Gastrocnemius medialis (tissue), 4 donors: ENCODE measurements at regions not wholly inside any gene's neighbourhood (a gene's known extent, or its start where the extent isn't known, plus 50 kb on each side); places are given as distances from the start of the nearest gene placed in this dataset.

Experiments used
- POLR2A ChIP-seq, 2 donors: fragments of 450-650 bp; IDR thresholded peaks; one replicate each; pipeline ENCODE4 v1.6.1; 2017; ENCODE audit warnings: antibody characterized with exemption in 2 of 2, mild to moderate bottlenecking in 2 of 2, moderate library complexity in 2 of 2
- TF ChIP-seq, protein P1 (sequence below), 5 experiments: fragments of 450-650 bp in 3 of 5; fragments of 200-600 bp in 2 of 5; sonication (generic) in 2 of 5; IDR thresholded peaks in 4 of 5; conservative IDR thresholded peaks in 1 of 5; 1 replicate in 4 of 5; 2 replicates in 1 of 5; pipeline ENCODE4 v1.5.1; 2016 to 2019; ENCODE audit warnings: antibody characterized with exemption in 5 of 5, mild to moderate bottlenecking in 3 of 5, moderate library complexity in 3 of 5

DNA sequence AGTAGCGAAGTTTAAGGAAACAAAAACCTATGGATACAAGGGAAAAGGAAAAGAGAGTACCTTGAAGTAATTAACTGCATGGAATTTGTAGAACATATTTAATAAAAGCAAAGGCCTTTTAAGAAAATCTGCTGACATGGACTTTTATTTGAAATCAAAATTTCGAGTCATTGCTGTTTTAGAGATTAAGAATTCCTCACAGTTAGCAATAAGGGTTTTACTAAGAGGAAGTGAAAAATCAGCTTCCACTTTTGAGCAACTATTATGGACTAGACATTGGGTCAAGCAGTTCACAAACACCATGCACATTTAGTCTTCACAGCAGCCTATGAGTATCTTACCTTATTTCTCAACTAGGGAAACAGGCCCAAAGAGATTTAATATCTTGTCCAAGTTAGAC, 876.3 kb downstream of the BCL11A start:
- TF ChIP-seq, protein P1, sequence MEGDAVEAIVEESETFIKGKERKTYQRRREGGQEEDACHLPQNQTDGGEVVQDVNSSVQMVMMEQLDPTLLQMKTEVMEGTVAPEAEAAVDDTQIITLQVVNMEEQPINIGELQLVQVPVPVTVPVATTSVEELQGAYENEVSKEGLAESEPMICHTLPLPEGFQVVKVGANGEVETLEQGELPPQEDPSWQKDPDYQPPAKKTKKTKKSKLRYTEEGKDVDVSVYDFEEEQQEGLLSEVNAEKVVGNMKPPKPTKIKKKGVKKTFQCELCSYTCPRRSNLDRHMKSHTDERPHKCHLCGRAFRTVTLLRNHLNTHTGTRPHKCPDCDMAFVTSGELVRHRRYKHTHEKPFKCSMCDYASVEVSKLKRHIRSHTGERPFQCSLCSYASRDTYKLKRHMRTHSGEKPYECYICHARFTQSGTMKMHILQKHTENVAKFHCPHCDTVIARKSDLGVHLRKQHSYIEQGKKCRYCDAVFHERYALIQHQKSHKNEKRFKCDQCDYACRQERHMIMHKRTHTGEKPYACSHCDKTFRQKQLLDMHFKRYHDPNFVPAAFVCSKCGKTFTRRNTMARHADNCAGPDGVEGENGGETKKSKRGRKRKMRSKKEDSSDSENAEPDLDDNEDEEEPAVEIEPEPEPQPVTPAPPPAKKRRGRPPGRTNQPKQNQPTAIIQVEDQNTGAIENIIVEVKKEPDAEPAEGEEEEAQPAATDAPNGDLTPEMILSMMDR (IDR thresholded peaks at IDR 0.05 in 4 of 5, conservative IDR thresholded peaks at IDR 0.05 in 1 of 5) = no peak
- TF ChIP-seq POLR2A (IDR thresholded peaks at IDR 0.05) = no peak
